T-helper 2 cell treated with Interferon-gamma antibody and Interleukin-4, amounts not matched to agents 5 μg/mL and 100 μg/mL, for 36 hours (primary cell): ENCODE measurements at regions not wholly inside any gene's neighbourhood (a gene's known extent, or its start where the extent isn't known, plus 50 kb on each side); places are given as distances from the start of the nearest gene placed in this dataset.

Source experiments
- DNase-seq: peaks from one replicate; pipeline ENCODE4 v3.0.0; 2021; ENCODE audit warnings: low spot score
- H3K27ac Mint-ChIP-seq: one replicate; pipeline ENCODE4 v1.8.0; 2021; ENCODE audit warnings: mild to moderate bottlenecking, mixed read lengths
- H3K27me3 Mint-ChIP-seq: one replicate; pipeline ENCODE4 v1.8.0; 2021; ENCODE audit warnings: low read depth, mixed read lengths
- H3K36me3 Mint-ChIP-seq: one replicate; pipeline ENCODE4 v1.8.0; 2021; ENCODE audit warnings: low read depth, mixed read lengths
- H3K4me1 Mint-ChIP-seq: one replicate; pipeline ENCODE4 v1.8.0; 2021; ENCODE audit warnings: low read depth, mixed read lengths
- H3K4me3 Mint-ChIP-seq: one replicate; pipeline ENCODE4 v1.8.0; 2022; ENCODE audit warnings: mild to moderate bottlenecking, moderate library complexity, mixed read lengths
- H3K9me3 Mint-ChIP-seq: one replicate; pipeline ENCODE4 v1.8.0; 2021; ENCODE audit warnings: mixed read lengths

DNA sequence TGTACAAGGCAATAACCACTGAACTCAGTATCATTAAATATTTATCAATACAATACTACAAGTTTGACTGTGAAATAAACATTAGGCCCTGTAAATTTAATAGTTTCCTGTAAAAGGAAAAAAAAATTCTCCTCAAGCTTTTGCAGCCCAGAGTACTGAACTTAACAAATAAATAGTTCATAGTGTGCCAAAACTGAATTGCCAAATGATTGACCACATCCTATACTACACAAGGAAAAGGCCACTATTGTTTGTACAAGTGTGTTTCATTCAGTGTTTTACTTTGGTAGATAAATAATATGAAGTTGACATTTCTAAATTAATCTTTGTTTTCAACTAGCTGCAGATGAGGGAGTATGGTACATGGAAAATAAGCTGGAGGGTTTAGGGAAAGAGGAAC is 379.6 kb downstream of the FLRT2 start:
- no peak overlapping the region for H3K27ac Mint-ChIP-seq
- no peak for DNase-seq

DNA sequence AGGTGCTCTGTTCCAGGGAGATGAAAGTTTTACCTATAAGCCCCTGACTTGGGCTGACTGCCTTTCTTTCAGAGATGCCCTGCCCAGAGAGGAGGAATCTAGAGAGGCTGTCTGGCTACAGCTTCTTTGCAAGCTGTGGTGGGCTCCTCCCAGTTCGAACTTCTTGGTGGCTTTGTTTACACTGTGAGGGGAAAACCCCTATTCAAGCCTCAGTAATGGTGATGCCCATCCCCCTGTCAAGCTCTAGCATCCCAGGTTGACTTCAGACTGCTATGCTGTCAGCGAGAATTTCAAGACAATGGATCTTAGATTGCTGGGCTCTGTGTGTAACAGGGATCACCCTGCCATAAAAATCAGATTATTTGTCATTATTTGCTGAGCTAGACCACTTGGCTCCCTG is 377.6 kb downstream of the FLRT2 start:
- H3K4me3 Mint-ChIP-seq: no peak overlapping the region
- no peaks in the 10 kb centered on the region for H3K9me3 Mint-ChIP-seq
- H3K4me1 Mint-ChIP-seq: no peaks in the 10 kb centered on the region
- no peaks in the 10 kb centered on the region for H3K36me3 Mint-ChIP-seq
- H3K27ac Mint-ChIP-seq: no peak overlapping the region
- H3K27me3 Mint-ChIP-seq: no peaks in the 10 kb centered on the region
- no peak for DNase-seq

More for the DNA sequence above, 379.6 kb downstream of the FLRT2 start:
- H3K4me3 Mint-ChIP-seq: no peak overlapping the region
- no peaks in the 10 kb centered on the region for H3K9me3 Mint-ChIP-seq
- no peaks in the 10 kb centered on the region for H3K27me3 Mint-ChIP-seq
- H3K36me3 Mint-ChIP-seq: no peaks in the 10 kb centered on the region
- H3K4me1 Mint-ChIP-seq: no peaks in the 10 kb centered on the region

DNA sequence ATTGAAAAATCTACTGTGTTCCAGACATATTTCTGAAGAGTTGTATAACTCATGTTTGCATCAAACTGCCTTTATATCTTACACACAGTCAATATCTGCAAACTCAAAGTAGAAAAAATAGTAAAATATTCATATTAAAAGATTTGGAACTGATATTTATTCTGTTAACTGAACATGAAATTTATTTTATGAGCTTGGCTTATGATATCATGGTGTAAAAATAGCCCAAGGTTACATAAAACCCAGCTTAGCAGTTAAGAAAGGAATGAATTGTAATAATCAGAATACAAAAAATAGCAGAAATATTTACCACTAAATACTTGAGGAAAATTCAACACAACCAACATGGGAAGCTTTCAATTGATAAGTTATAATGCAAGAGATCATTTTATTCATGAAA is 367.9 kb downstream of the FLRT2 start:
- H3K27me3 Mint-ChIP-seq: no peaks in the 10 kb centered on the region
- H3K9me3 Mint-ChIP-seq: no peaks in the 10 kb centered on the region
- no peak overlapping the region for H3K27ac Mint-ChIP-seq
- no peaks in the 10 kb centered on the region for H3K36me3 Mint-ChIP-seq
- DNase-seq: no peak
- no peaks in the 10 kb centered on the region for H3K4me1 Mint-ChIP-seq
- no peak overlapping the region for H3K4me3 Mint-ChIP-seq

DNA sequence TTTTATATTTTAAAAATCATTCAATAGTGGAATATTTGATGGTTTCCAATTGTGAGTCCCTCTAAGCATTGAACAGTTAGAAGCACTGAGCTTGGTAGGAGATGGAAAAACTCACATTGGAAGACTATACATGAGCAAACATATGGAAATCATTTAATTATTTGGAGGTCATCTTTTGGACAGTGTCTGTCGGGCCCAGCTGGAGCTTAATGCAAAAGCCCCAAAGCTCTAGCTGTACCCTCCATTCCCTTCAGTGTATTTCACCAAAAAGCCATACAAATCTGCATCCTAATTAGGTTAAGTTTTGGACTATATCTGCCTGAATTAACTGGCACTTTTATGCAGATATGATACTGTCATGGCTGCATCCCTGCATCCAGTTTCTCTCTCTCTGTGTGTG is 365.7 kb downstream of the FLRT2 start:
- Mint-ChIP-seq H3K36me3 (no peaks in the 10 kb centered on the region), H3K9me3 (no peaks in the 10 kb centered on the region), H3K4me3 (no peak overlapping the region), H3K27ac (no peak overlapping the region), H3K27me3 (no peaks in the 10 kb centered on the region), H3K4me1 (no peaks in the 10 kb centered on the region)
- DNase-seq: no peak

DNA sequence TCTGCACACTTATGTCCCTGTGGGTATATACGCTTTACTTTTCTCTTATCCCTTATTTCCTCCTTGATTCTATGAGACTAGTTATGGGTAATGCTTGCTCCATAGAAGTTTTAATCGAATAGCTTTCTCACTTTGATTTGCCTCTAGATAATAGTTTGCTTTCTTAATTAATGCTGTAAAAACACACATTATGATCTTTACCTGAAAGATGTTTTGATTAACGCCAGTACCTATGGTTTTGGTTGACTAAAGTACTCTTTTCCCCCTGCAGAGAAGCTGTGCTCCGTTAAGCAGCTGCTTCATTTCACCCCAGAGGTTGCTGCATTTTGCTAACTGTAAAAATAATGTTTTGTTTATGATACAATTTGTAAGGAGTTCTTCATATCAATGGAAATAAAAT is 362.3 kb downstream of the FLRT2 start:
- no peak overlapping the region for H3K27ac Mint-ChIP-seq
- no peaks in the 10 kb centered on the region for H3K9me3 Mint-ChIP-seq
- no peaks in the 10 kb centered on the region for H3K27me3 Mint-ChIP-seq
- no peaks in the 10 kb centered on the region for H3K36me3 Mint-ChIP-seq
- no peak for DNase-seq
- no peak overlapping the region for H3K4me3 Mint-ChIP-seq
- H3K4me1 Mint-ChIP-seq: no peaks in the 10 kb centered on the region

DNA sequence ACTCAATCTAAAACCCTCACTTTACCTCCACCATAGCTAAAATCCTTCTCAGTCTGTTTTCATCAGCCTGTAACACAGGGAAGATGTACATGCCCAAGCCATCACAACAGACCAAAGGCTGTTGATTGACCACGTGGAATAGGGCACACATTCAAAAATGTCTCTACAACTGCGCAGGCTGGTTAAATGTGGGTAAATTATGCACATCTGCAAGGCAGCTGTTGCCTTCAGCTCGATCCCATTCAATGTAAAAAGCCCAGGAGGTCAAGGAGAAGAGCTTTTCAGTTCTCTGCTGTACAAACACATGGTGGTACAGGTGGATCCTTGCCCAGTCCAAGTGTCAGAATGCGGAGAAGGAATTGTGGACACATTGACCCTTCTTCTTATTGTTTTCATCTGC is 354.0 kb downstream of the FLRT2 start:
- Mint-ChIP-seq H3K36me3 (no peaks in the 10 kb centered on the region), H3K4me3 (no peak overlapping the region), H3K4me1 (no peaks in the 10 kb centered on the region), H3K9me3 (no peaks in the 10 kb centered on the region), H3K27ac (no peak overlapping the region), H3K27me3 (no peaks in the 10 kb centered on the region)
- DNase-seq: no peak

DNA sequence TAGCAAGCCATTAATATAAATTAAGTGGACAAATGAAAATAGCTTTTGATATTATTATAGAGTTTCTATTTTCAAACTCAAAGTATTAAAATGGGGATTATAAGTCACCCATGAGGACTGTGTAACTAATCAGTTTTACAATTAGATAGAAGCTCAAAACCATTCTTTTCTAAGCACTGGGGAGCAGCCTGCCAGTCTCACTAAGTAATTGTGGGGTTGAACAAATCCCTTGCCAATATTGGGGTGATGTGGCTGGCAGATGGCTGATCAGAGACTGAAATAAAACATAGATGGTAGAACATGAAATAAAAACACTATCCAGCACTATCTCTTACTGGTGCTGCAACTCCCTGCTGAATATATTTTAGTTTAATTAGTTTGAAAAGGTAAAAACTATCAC is 353.2 kb downstream of the FLRT2 start:
- H3K4me3 Mint-ChIP-seq: no peak overlapping the region
- no peaks in the 10 kb centered on the region for H3K4me1 Mint-ChIP-seq
- H3K27ac Mint-ChIP-seq: no peak overlapping the region
- H3K27me3 Mint-ChIP-seq: no peaks in the 10 kb centered on the region
- DNase-seq: no peak
- H3K36me3 Mint-ChIP-seq: no peaks in the 10 kb centered on the region
- no peaks in the 10 kb centered on the region for H3K9me3 Mint-ChIP-seq

DNA sequence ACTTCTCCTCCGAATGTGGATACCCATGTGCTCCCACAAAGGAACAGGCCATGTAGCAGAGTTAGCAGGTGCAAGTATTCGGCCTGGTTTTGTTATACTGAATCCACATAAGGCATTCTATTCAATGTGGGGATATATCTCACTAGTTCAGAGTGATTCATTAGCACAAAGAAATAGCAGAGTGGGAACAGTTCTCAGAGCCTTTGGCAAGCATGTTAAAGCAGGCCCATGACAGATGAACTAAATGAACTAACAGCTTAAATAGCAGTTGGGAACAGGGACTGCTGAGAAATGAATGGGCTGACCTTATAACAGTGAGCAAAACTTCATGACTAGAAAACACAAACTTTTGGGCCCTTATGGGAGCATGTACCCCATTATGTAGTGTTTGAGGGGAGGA is 352.0 kb downstream of the FLRT2 start:
- Mint-ChIP-seq H3K27ac (no peak overlapping the region), H3K4me3 (no peak overlapping the region), H3K36me3 (no peaks in the 10 kb centered on the region), H3K9me3 (no peaks in the 10 kb centered on the region), H3K4me1 (no peaks in the 10 kb centered on the region), H3K27me3 (no peaks in the 10 kb centered on the region)
- DNase-seq: no peak

DNA sequence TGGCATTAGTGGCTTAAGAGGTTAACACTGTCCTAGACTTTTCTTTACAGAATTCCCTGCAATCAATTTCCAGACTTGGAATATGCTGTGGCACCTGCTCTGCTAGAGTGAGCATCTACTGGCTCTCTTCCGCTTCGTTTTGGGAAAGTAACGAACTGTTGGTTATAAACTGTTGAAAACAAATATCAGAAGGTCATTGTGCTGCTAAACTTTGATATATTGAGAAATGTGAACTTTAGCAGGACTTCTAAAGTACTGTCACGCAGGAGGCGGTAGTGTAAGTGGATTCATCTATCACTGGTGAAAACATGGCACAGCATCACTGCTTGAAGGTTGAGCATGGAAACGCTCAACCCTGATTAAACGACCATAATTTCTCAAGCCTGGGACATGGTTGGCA is 348.9 kb downstream of the FLRT2 start:
- Mint-ChIP-seq H3K4me1 (no peaks in the 10 kb centered on the region), H3K27ac (no peak overlapping the region), H3K9me3 (no peaks in the 10 kb centered on the region), H3K36me3 (no peaks in the 10 kb centered on the region), H3K4me3 (no peak overlapping the region), H3K27me3 (no peaks in the 10 kb centered on the region)
- no peak for DNase-seq

DNA sequence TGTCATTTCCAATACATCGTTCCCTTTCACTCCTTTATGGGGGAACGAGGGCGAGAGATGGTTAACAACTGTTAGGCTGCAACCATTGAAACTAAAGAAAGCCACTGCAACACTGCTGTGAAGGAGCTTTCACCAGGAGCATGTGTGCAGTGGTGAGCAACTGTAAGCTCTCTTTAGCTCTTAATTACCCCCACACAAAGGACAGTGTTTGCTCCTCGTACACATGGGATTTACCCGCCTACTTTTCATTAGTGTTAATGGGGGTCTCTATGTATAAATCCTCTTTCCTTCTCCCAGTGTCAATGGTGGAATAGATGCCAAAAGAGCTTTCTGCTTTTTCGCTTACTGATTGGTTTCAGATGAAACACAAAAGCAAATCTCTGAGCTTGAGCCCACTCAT is 343.1 kb downstream of the FLRT2 start:
- Mint-ChIP-seq H3K9me3 (no peaks in the 10 kb centered on the region), H3K36me3 (no peaks in the 10 kb centered on the region)

DNA sequence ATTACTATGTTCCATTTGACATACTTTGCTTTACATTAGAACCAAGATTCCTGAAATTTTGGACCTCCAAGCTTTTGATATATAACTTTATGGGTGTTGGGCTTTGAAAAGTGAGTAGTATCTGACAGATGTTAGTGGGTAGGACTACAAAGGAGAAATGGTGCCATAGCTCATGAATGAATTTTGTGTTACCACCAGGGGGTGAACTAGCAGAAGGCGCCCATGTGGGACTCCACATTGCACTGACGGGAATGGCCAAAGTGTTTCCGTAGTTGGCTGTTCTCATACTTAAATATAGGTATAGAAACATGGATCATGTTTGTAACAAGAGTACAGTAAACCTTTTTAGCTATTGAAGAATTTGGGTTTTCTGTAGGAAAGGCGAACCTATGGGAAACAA is 337.5 kb downstream of the FLRT2 start:
- H3K27me3 Mint-ChIP-seq: no peaks in the 10 kb centered on the region
- no peaks in the 10 kb centered on the region for H3K4me1 Mint-ChIP-seq
- no peak overlapping the region for H3K4me3 Mint-ChIP-seq
- no peak for DNase-seq
- no peaks in the 10 kb centered on the region for H3K9me3 Mint-ChIP-seq
- no peak overlapping the region for H3K27ac Mint-ChIP-seq
- H3K36me3 Mint-ChIP-seq: no peaks in the 10 kb centered on the region

More for the DNA sequence above, 343.1 kb downstream of the FLRT2 start:
- Mint-ChIP-seq H3K4me1 (no peaks in the 10 kb centered on the region), H3K27ac (no peak overlapping the region), H3K4me3 (no peak overlapping the region), H3K27me3 (no peaks in the 10 kb centered on the region)
- DNase-seq: no peak

DNA sequence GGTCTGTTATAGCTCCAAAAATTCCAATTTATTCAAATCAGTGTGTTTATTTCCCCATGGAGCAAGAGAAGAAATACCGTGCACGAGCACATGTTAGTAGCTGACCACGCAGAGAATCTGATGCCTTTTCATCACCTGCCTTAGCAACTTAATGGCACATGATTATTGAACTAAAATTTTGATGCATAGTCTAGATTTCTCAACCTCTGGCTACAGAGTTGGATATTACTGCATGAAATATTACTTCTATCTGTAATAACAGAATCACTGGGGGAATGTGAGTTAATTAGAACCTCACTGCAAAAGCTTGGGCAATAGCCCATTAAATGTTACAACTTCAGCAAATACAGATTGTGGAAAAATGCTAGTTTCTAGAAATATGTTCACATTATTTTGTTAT is 335.8 kb downstream of the FLRT2 start:
- H3K27me3 Mint-ChIP-seq: no peaks in the 10 kb centered on the region
- no peaks in the 10 kb centered on the region for H3K36me3 Mint-ChIP-seq
- H3K4me3 Mint-ChIP-seq: no peak overlapping the region
- no peak for DNase-seq
- no peak overlapping the region for H3K27ac Mint-ChIP-seq
- no peaks in the 10 kb centered on the region for H3K9me3 Mint-ChIP-seq
- H3K4me1 Mint-ChIP-seq: no peaks in the 10 kb centered on the region

DNA sequence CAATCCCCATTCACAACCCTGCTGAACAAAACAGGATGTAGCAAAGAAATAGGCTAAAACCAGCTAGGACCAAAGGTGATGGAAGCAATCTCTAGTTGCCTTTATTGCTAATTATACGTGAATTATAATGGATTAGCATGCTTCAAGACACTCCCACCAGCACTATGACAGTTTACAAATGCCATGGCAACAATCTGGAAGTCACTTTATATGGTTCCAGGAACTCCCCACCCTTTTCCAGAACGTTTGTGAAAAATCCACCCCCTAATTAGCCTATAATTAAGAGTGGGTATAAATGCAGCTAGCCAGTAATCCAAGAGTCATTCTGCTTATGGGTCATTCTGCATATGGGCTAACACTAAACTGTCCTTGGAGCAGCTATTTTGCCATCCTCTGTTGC is 328.7 kb downstream of the FLRT2 start:
- DNase-seq: no peak
- H3K4me1 Mint-ChIP-seq: no peaks in the 10 kb centered on the region
- no peak overlapping the region for H3K4me3 Mint-ChIP-seq
- H3K27me3 Mint-ChIP-seq: no peaks in the 10 kb centered on the region
- H3K27ac Mint-ChIP-seq: no peak overlapping the region
- no peaks in the 10 kb centered on the region for H3K36me3 Mint-ChIP-seq
- no peaks in the 10 kb centered on the region for H3K9me3 Mint-ChIP-seq

DNA sequence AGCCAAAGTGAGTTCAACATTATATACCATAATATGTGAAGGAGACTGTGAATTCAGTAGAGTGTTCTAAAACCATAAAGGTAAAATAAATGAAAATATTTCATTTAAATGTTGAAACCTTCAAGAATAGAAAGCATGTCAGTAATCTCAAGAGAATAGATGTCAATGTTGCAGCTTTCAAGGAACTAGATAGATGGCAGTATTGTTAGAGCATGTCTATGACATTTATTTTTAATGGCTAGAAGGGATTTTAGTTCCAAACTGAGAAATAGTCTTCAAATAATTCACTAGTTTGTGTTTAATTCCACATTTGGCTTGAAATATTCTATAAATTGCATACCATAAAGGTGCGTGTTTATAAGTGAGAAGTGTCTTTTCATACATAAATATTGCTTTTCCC is 326.5 kb downstream of the FLRT2 start:
- Mint-ChIP-seq H3K27ac (no peak overlapping the region), H3K4me1 (no peaks in the 10 kb centered on the region), H3K4me3 (no peak overlapping the region), H3K9me3 (no peaks in the 10 kb centered on the region), H3K36me3 (no peaks in the 10 kb centered on the region), H3K27me3 (no peaks in the 10 kb centered on the region)
- DNase-seq: no peak

DNA sequence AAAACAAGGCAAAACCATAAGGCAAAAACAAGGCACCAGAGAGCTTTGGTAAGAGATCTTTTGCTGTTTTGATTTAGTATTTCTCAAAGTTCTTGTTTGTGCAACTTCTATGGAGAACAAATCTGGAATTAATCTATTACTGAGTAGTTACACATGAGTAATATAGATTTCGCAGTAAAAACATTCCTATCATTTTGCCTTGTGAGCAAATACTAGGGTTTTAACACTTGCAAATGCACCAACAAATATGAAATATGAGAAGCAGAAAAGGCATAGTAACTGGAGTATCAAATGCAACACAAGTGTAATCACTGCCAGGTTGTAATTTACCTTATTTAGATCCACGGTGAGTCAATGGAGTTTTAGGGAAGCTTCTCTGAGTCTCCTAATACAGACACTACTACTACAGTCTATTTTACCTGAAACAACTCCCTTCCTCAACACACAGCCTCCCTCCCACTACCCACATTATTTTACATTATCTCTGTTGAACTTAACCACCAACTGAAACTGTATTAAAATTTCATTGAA is 324.1 kb downstream of the FLRT2 start:
- Mint-ChIP-seq H3K27me3 (no peaks in the 10 kb centered on the region), H3K36me3 (no peaks in the 10 kb centered on the region), H3K9me3 (no peaks in the 10 kb centered on the region), H3K27ac (no peak overlapping the region), H3K4me3 (no peak overlapping the region), H3K4me1 (no peaks in the 10 kb centered on the region)
- DNase-seq: no peak
